GM18511 (cell line): ENCODE measurements at regions not wholly inside any gene's neighbourhood (a gene's known extent, or its start where the extent isn't known, plus 50 kb on each side); places are given as distances from the start of the nearest gene placed in this dataset.
"Not testable (repeated sequence)": the region's sequence is repeated elsewhere in the genome, so short reads cannot be mapped to it uniquely, and the experiment has no call there.

ENCODE experiments used
- ATAC-seq: cut with Tn5 transposase; IDR thresholded peaks from one replicate; pipeline ENCODE4 v1.9.1; 2021; ENCODE audit warnings: mild to moderate bottlenecking, moderate library complexity; ENCODE audit not compliant: unreplicated experiment

GRCh38 chr14:55766071-55766470 lies 186.1 kb downstream of the KTN1 start:
- no peak for ATAC-seq

DNA sequence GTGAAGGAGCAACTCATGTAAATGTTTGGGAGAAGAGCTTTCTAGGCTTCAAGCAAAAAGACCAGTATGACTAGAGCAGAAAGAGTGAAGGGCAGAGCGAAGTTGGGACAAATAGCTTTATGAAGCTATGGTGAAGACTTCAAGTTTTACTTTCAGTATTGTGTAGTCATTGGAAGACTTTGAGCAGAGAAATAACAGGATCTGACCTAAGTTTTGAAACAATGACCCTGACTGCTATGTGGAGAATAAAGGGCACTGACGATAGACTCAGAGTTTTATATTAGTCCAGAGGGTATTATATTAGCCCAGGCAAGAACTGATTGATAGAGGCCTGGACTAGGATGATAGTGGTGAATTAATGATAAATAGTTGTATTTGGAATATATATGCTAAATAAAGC lies 187.3 kb downstream of the KTN1 start:
- ATAC-seq = no peak

DNA sequence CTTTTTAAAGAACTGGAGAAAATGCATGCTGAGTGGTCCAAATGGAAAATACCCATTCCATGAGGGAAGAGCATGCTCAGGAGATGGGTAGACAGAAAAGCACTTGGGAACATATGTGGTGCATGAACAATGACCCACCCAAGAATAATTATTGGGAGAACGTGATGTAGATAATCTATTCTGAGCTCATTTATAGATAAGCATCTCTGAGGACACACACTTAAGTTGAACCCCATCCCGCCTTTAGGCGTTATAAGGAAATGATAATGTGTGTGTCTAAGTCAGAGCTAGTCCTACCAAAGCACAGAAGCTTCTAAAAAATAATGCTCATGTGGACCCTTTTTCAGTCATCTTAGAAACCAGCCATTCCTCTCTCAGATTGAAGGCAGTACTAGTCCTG lies 189.9 kb downstream of the KTN1 start:
- ATAC-seq = no peak

DNA sequence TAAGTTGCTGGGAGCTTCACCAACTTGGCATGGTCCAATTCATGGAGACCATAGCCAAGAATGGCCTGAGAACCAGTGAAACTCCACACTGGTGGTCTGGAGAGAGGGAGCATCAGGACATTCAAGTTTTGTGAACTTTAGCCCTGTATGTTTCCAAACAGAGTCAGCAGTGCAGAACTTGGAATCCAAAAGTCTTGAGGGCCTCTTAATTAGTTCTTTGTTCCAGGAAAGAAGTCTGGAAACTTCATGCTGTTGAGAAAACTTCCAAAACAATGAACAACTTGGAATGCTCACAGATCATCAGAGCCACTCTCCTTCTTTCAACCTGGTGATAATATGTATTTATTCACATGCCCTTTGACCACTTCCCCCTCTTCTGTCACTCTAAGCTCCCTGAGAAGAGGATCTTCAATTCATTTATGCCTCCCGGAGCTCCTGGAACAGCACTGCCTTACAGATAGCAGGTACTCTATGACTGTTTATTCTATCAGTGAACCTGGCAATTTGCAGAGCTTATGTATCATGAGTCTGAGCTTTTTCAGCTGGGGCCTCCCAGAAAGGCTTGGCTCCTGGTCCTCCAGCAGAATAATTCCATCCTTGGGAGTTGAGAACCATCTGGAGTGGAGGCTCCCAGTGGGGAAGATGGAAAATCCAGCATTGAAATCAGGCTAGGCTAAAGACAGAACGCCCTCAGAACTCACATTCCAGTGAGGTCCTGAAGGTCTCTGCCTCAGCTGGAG lies 191.4 kb downstream of the KTN1 start:
- ATAC-seq = no peak

DNA sequence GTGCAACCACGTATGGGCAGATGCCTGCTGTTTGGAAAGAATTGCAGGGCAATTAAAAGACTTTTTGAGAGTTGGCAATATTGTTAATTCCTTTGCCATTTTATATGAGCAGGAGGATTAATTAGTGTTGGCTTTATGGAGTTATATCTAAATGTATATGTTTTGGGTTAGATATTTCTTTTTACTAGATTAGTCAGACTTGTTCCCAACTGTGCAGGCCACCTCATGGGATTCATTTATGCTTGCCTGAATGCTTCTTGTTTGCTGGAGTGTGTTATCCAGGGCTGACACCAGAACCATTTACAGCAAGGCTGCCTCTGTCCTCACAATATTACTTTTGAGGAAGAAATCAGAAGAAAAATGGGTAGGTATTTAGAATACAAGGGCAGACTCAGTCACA lies 192.5 kb downstream of the KTN1 start:
- ATAC-seq = no peak

DNA sequence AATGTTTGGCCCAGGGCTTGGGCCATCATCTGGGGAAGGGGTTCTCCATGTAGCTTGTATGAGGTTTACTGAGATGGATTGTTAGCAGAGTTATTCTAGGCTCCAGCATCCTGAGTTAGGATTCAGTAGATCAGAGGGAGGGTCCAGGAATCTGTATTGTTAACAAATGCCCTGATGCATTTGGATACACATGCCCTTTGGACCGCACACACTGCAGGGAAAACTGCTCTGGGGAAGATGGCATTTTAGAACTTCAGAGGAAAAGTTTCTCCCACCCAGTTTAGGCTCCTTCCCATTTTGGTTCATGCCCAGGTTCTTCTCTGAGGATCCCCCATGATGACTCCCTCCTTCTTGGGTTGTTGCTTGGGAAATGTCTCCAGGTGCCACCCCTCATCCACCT lies 193.3 kb downstream of the KTN1 start:
- no peak for ATAC-seq

GRCh38 chr14:55773984-55774545 lies 194.1 kb downstream of the KTN1 start:
- ATAC-seq = no peak

GRCh38 chr14:55777877-55778276 lies 197.9 kb downstream of the KTN1 start:
- ATAC-seq = no peak

- ATAC-seq = no peak
Observed at GRCh38 chr14:55780156-55780946, 200.3 kb downstream of the KTN1 start.

DNA sequence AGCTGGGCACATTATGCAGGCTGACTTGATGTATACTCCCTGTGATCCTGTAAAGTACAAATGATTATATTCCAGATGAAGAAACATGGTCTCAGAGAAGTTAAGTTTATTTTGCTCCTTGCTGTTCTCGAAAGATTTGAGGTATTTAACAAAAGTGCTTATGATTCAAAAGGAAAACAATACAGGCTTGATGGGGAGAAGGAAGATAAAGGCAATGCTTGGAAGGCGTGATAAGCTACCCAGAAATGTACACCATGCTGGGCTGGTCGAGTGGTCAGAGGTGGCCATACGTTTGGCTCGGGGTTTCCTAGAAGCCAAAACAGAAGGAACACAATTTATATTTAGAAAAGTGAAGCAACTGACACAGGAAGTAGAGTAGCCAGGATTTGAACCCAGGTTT lies 201.0 kb downstream of the KTN1 start:
- no peak for ATAC-seq

GRCh38 chr14:55782166-55782565 lies 202.2 kb downstream of the KTN1 start:
- ATAC-seq = no peak

DNA sequence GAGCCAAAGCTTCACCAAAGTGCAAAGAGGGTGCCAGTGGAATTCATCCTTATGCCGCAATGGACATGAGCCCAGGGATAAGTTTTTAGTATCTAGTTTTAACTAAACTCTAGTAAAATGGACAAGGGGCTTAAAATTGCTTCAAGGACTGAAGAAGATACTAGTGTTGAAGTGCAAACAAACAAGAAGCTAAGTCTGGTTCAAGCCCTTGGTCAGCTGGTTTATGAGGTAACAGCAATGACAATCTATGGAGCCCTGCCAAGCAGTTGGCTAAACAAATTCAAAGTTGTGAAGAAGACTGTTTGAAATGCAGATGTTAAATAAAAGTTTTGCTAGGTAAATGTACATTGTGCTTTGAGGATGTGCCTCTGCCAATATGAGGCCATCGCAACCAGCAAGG lies 209.4 kb downstream of the KTN1 start:
- no peak for ATAC-seq

DNA sequence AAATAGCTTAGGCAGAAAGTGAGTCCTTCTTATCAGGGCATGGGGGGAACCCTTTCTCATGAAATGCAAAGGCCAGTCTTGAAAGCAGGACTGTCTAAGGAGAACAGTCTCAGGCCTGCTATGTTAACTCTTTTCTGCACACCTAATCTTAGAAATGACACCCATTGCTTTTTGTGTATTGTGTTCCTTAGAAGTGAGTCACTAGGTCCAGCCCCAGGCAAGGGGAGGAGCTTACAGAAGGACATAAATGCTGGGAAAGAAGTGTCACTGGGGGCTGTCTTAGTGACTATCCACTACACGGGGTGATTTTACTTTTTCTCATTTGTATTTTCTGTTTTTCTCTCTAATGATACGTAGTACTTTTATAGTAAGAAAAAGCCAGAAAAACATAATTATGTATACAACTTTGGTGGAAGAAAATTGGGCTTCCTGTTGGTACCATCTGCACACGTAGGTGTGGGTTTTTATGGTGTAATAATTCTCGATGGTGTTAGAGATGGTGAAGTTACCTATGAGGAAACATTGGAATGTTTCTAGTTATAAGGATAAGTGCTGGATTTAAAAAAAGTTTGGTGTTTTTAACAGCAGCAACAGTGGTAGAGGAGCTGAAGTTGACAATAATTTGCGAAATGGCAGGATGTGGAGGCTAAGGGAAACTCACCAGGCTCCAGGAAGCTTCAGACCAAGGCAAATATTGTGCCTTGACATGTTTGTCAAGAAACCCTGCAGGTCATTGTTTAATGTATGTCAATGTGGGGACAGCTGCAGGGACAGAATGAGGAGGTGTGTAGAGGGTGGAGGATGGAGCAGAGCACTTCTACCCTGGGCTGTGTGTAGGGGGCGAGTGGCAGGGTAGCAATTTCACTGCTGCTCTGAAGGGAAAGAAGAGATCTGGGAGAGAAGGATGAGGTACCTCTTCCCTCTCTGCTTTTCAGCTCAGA lies 214.9 kb downstream of the KTN1 start:
- no peak for ATAC-seq

GRCh38 chr14:55796513-55796912 lies 216.5 kb downstream of the KTN1 start:
- not testable (repeated sequence) for ATAC-seq

DNA sequence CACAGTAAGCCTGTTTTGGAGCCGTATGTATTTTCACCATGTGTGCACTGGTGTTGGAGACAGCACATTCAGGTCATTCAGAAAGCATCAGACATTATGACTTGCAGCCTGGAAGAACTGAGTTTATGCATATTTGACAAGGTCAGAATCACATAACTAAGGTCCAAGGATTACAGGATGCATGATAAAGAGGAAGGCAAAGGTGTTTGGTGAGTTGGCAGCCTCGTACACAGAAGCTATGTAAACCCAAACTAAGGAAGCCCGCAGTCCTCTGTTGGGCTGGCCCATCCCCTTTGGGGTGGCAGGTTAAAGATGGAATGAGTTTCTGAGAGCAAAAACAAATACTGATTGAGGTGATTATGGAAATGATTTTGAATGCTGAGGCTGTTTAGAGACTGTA lies 218.4 kb downstream of the KTN1 start:
- ATAC-seq = no peak

DNA sequence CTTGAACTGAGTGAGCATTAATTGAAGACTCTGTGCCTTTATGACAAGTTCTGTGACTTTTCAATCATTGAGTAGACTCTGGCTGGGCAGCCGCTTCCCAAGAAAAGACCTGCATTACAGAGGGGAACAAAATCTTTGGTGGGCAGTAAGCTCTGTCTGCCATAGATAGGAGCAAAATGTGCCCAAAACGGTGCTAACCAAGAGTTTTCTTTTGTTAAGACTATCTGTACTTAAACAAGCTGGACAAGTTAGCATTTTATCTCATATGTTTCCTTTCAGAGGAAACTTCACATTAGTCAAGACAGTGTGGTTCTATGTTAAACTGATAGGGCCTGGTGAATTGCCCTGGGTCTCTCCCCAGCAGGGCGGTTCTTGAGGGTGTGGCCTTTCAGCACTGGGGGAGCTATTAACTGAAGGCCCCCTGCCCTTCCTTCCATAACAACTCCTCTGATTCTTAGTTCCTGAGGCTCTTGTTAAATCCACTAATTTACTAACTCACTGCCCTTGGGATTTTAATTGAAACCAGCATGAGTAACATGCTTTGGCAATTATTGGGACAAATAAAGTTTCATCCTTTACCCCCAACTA lies 219.6 kb downstream of the KTN1 start:
- ATAC-seq = no peak

- no peak for ATAC-seq
Observed at GRCh38 chr14:55800156-55800785, 220.3 kb downstream of the KTN1 start.

GRCh38 chr14:55801121-55801520 lies 221.1 kb downstream of the KTN1 start:
- ATAC-seq = no peak

GRCh38 chr14:55802986-55803872 lies 223.2 kb downstream of the KTN1 start:
- no peak for ATAC-seq
